ENCODE measurements at regions not wholly inside any gene's neighbourhood (a gene's known extent, or its start where the extent isn't known, plus 50 kb on each side); places are given as distances from the start of the nearest gene placed in this dataset.

GRCh38 chr2:60659026-60659425, 97.0 kb upstream of the PAPOLG start:
- no peak for DNase-seq

GRCh38 chr2:60661073-60661738, 94.9 kb upstream of the PAPOLG start:
- peak in 1 of 2 donors; percentile 35 for DNase-seq

- peak; percentile 62 to 71 for DNase-seq
Measured at GRCh38 chr2:60662781-60663180, 93.3 kb upstream of the PAPOLG start.

- no peak for DNase-seq
Measured at GRCh38 chr2:60671966-60672365, 84.1 kb upstream of the PAPOLG start.

GRCh38 chr2:60674524-60675165, 81.4 kb upstream of the PAPOLG start:
- DNase-seq = peak; percentile 82 to 86

- DNase-seq = no peak
Measured at GRCh38 chr2:60675301-60675700, 80.8 kb upstream of the PAPOLG start.

GRCh38 chr2:60676706-60677330, 79.2 kb upstream of the PAPOLG start:
- peak in 1 of 2 donors; percentile 24 for DNase-seq

- DNase-seq = no peak
Measured at GRCh38 chr2:60677356-60677755, 78.7 kb upstream of the PAPOLG start.

GRCh38 chr2:60678551-60678950, 77.5 kb upstream of the PAPOLG start:
- DNase-seq = no peak

GRCh38 chr2:60679036-60679780, 76.9 kb upstream of the PAPOLG start:
- DNase-seq = no peak

GRCh38 chr2:60693551-60693950, 62.5 kb upstream of the PAPOLG start:
- DNase-seq = no peak

- DNase-seq = no peak
Measured at GRCh38 chr2:60695793-60696192, 60.3 kb upstream of the PAPOLG start.

- peak; percentile 14 to 44 for DNase-seq
Measured at GRCh38 chr2:60699617-60700016, 56.5 kb upstream of the PAPOLG start.

GRCh38 chr2:60706021-60706420, 50.0 kb upstream of the PAPOLG start:
- no peak for DNase-seq

Data from inflammatory macrophage (primary cell).